ENCODE measurements at regions not wholly inside any gene's neighbourhood (a gene's known extent, or its start where the extent isn't known, plus 50 kb on each side); places are given as distances from the start of the nearest gene placed in this dataset.
"Not testable (repeated sequence)": the region's sequence is repeated elsewhere in the genome, so short reads cannot be mapped to it uniquely, and the experiment has no call there.

DNA sequence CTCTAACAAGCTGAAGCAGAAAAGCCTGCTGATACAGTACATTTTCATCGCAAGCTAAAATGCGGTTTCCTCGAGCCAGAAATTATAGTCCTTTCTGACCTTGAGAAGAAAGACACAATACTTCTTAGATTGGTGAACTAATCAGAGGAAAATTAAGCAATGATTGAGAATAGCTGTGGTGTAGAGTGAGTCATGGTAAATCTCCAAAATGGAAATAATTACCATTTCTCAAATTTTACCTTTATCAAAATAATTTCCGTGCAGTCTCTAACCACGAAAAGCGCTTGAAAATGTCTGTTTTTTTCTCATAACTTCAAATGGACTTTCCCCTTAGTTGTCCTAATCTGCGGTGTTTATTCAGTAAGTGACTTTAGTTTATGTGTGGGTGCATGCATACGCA is 190.2 kb downstream of the CPE start:
- Histone ChIP-seq H3K4me3 (ENCODE audit: control insufficient read depth in 2 of 3, extremely low read depth in 1 of 3, insufficient read depth in 2 of 3, low read depth in 1 of 3, low read length in 3 of 3) (no peak overlapping the region), H3K36me3 (ENCODE audit: control insufficient read depth in 2 of 2, extremely low read depth in 1 of 2, insufficient read depth in 2 of 2, low read length in 2 of 2) (no peaks in the 10 kb centered on the region), H3K4me2 (ENCODE audit: control insufficient read depth, extremely low read depth, insufficient read depth, low read depth, low read length) (no peak overlapping the region), H3K9me3 (ENCODE audit: control insufficient read depth, low read depth, low read length) (no peaks in the 10 kb centered on the region), H4K20me1 (ENCODE audit: control insufficient read depth, extremely low read depth, insufficient read depth, low read length) (no peaks in the 10 kb centered on the region), H3K9ac (ENCODE audit: control insufficient read depth, extremely low read depth, insufficient read depth, low read length) (no peak overlapping the region), H3K4me1 (ENCODE audit: control insufficient read depth, extremely low read depth, insufficient read depth, low read length) (peaks cover 3% of the 10 kb centered on the region), H3K9me1 (ENCODE audit: control insufficient read depth, extremely low read depth, insufficient read depth, low read length) (no peaks in the 10 kb centered on the region), H3K27me3 (ENCODE audit: control insufficient read depth, extremely low read depth, insufficient read depth, low read length) (no peaks in the 10 kb centered on the region), H3K27ac (ENCODE audit: control insufficient read depth, insufficient read depth, low read length) (no peak overlapping the region), H3K79me2 (ENCODE audit: control insufficient read depth, insufficient read depth, low read length) (no peaks in the 10 kb centered on the region), H2AFZ (ENCODE audit: control insufficient read depth, low read length) (no peak overlapping the region)
- FAIRE-seq = no peak
- no peak for DNase-seq (ENCODE audit: low read depth, low spot score)
- TF ChIP-seq CTCF (optimal IDR thresholded peaks at IDR 0.05 in 1 of 3, IDR thresholded peaks at IDR 0.05 in 1 of 3, conservative IDR thresholded peaks at IDR 0.05 in 1 of 3; ENCODE audit: extremely low read depth in 1 of 3, insufficient read depth in 2 of 3, low read length in 3 of 3) (no peak), EZH2 (IDR thresholded peaks at IDR 0.05; ENCODE audit: low read length) (no peak)
- dilution Hi-C loops (cut with MboI; ENCODE audit: extremely low pct_ligation_motif_present, low sequenced_read_pairs) = no loop called here

- H3K9me1 ChIP-seq (ENCODE audit: control insufficient read depth, extremely low read depth, insufficient read depth, low read length); H2AFZ ChIP-seq (ENCODE audit: control insufficient read depth, low read length); H3K4me3 ChIP-seq (ENCODE audit: control insufficient read depth in 2 of 3, extremely low read depth in 1 of 3, insufficient read depth in 2 of 3, low read depth in 1 of 3, low read length in 3 of 3); H3K79me2 ChIP-seq (ENCODE audit: control insufficient read depth, insufficient read depth, low read length); FAIRE-seq; H3K36me3 ChIP-seq (ENCODE audit: control insufficient read depth in 2 of 2, extremely low read depth in 1 of 2, insufficient read depth in 2 of 2, low read length in 2 of 2); H3K4me1 ChIP-seq (ENCODE audit: control insufficient read depth, extremely low read depth, insufficient read depth, low read length); H3K4me2 ChIP-seq (ENCODE audit: control insufficient read depth, extremely low read depth, insufficient read depth, low read depth, low read length); H3K27ac ChIP-seq (ENCODE audit: control insufficient read depth, insufficient read depth, low read length); dilution Hi-C loops (cut with MboI; ENCODE audit: extremely low pct_ligation_motif_present, low sequenced_read_pairs); DNase-seq (ENCODE audit: low read depth, low spot score); H3K27me3 ChIP-seq (ENCODE audit: control insufficient read depth, extremely low read depth, insufficient read depth, low read length); H4K20me1 ChIP-seq (ENCODE audit: control insufficient read depth, extremely low read depth, insufficient read depth, low read length); H3K9ac ChIP-seq (ENCODE audit: control insufficient read depth, extremely low read depth, insufficient read depth, low read length); H3K9me3 ChIP-seq (ENCODE audit: control insufficient read depth, low read depth, low read length): not testable (repeated sequence)
Measured at GRCh38 chr4:165571476-165571875, 192.7 kb downstream of the CPE start.

GRCh38 chr4:165580351-165580905 is 201.6 kb downstream of the CPE start:
- no peaks in the 10 kb centered on the region for H3K79me2 ChIP-seq (ENCODE audit: control insufficient read depth, insufficient read depth, low read length)
- H3K36me3 ChIP-seq (ENCODE audit: control insufficient read depth in 2 of 2, extremely low read depth in 1 of 2, insufficient read depth in 2 of 2, low read length in 2 of 2) = no peaks in the 10 kb centered on the region
- peak overlapping the region; percentile 82 for H3K27ac ChIP-seq (ENCODE audit: control insufficient read depth, insufficient read depth, low read length)
- H3K9me1 ChIP-seq (ENCODE audit: control insufficient read depth, extremely low read depth, insufficient read depth, low read length) = no peaks in the 10 kb centered on the region
- H3K4me3 ChIP-seq (ENCODE audit: control insufficient read depth in 2 of 3, extremely low read depth in 1 of 3, insufficient read depth in 2 of 3, low read depth in 1 of 3, low read length in 3 of 3) = peak overlapping the region in 1 of 3 experiments; percentile 14
- H3K27me3 ChIP-seq (ENCODE audit: control insufficient read depth, extremely low read depth, insufficient read depth, low read length) = no peaks in the 10 kb centered on the region
- H3K4me1 ChIP-seq (ENCODE audit: control insufficient read depth, extremely low read depth, insufficient read depth, low read length) = peaks cover 19% of the 10 kb centered on the region
- dilution Hi-C loops (cut with MboI; ENCODE audit: extremely low pct_ligation_motif_present, low sequenced_read_pairs) = no loop called here
- FAIRE-seq (peak; percentile 96), DNase-seq (ENCODE audit: low read depth, low spot score) (peak; percentile 97)
- peak overlapping the region; percentile 29 for H3K9ac ChIP-seq (ENCODE audit: control insufficient read depth, extremely low read depth, insufficient read depth, low read length)
- H3K9me3 ChIP-seq (ENCODE audit: control insufficient read depth, low read depth, low read length) = no peaks in the 10 kb centered on the region
- H2AFZ ChIP-seq (ENCODE audit: control insufficient read depth, low read length) = peak overlapping the region; percentile 53
- no peaks in the 10 kb centered on the region for H4K20me1 ChIP-seq (ENCODE audit: control insufficient read depth, extremely low read depth, insufficient read depth, low read length)
- TF ChIP-seq CTCF (optimal IDR thresholded peaks at IDR 0.05 in 1 of 3, IDR thresholded peaks at IDR 0.05 in 1 of 3, conservative IDR thresholded peaks at IDR 0.05 in 1 of 3; ENCODE audit: extremely low read depth in 1 of 3, insufficient read depth in 2 of 3, low read length in 3 of 3) (no peak), EZH2 (IDR thresholded peaks at IDR 0.05; ENCODE audit: low read length) (no peak)
- H3K4me2 ChIP-seq (ENCODE audit: control insufficient read depth, extremely low read depth, insufficient read depth, low read depth, low read length) = peak overlapping the region; percentile 55
